Kidney (tissue), 13 donors: ENCODE measurements at regions not wholly inside any gene's neighbourhood (a gene's known extent, or its start where the extent isn't known, plus 50 kb on each side); places are given as distances from the start of the nearest gene placed in this dataset.
"Not testable (repeated sequence)": the region's sequence is repeated elsewhere in the genome, so short reads cannot be mapped to it uniquely, and the experiment has no call there.

ENCODE experiments used
- DNase-seq, 5 donors: peaks; one replicate each; pipeline ENCODE4 v3.0.0-alpha.2; 2013 to 2020
- FAIRE-seq: peaks from 2 replicates; lab custom pipeline; 2012; peaks lifted over from hg19 to GRCh38; lab: Jason Lieb, UNC
- H3K27ac ChIP-seq, 2 donors: one replicate each; pipeline ENCODE4 v1.7.0; 2013; ENCODE audit warnings: low read depth in 2 of 2, low read length in 2 of 2, inconsistent platforms in 1 of 2
- H3K27me3 ChIP-seq: one replicate; pipeline ENCODE4 v1.7.1; 2013; ENCODE audit warnings: low read length, inconsistent platforms; ENCODE audit not compliant: control insufficient read depth, insufficient read depth
- H3K36me3 ChIP-seq, 3 donors: one replicate each; pipeline versions ENCODE4 v1.7.0 to v1.7.1; 2013; ENCODE audit warnings: low read length in 3 of 3, control low read depth in 1 of 3, inconsistent platforms in 1 of 3; ENCODE audit not compliant: insufficient read depth in 3 of 3, control insufficient read depth in 2 of 3
- H3K4me1 ChIP-seq, 3 donors: one replicate each; pipeline versions ENCODE4 v1.7.0 to v1.7.1; 2013; ENCODE audit warnings: low read length in 3 of 3, inconsistent platforms in 1 of 3, low read depth in 1 of 3; ENCODE audit not compliant: control insufficient read depth in 2 of 3, insufficient read depth in 2 of 3
- H3K4me3 ChIP-seq, 3 donors: one replicate each; pipeline versions ENCODE4 v1.7.0 to v1.8.1; 2013; ENCODE audit warnings: low read length in 3 of 3, control low read depth in 1 of 3, inconsistent platforms in 1 of 3
- H3K9ac ChIP-seq, 3 donors: one replicate each; pipeline versions ENCODE4 v1.7.0 to v1.7.1; 2013; ENCODE audit warnings: low read length in 3 of 3, control low read depth in 1 of 3, inconsistent platforms in 1 of 3
- H3K9me3 ChIP-seq, 3 donors: one replicate each; pipeline versions ENCODE4 v1.7.0 to v1.7.1; 2013; ENCODE audit warnings: low read length in 3 of 3, control low read depth in 1 of 3, inconsistent platforms in 1 of 3; ENCODE audit not compliant: control insufficient read depth in 2 of 3, insufficient read depth in 1 of 3
- intact Hi-C: fragments of 100-400 bp; cut with DNase I; formaldehyde crosslinking; loops from one replicate; pipeline ENCODE4 v1.11.1; 2022
- TF ChIP-seq, protein P1 (sequence below): IDR thresholded peaks from 3 replicates; pipeline ENCODE4 v1.5.1; 2012; ENCODE audit warnings: mild to moderate bottlenecking, moderate library complexity, borderline replicate concordance; ENCODE audit not compliant: insufficient read depth; ENCODE audit errors: extremely low read depth
- donor health status: control.
- donor health status: control.
- donor health status: control.
- donor health status: control.
- donor health status: control.
- donor health status: DM: yes; HTN: yes; CAD: no.
- donor health status: Normal renal cell carcinoma (clear cell type).

DNA sequence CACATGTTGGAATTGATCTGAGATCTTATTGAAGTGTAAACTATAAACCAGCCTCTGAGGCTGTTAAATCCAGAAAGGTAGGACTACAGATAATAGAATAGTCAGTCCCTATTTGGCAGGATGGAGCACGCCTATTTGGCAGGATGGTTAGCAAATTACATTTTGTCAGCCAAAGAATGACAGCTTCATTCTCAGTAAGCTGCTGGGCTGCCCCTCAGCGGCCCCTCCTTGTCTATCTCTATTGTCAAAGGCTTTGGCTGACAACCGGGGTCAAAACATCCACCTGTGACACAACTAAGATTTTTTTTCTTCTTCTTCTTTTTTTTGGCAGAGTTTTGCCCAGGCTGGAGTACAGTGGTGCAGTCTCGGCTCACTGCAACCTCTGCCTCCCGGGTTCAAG, 123.4 kb upstream of the ECI2 start:
- DNase-seq = no peak
- H3K36me3 ChIP-seq = no peaks in the 10 kb centered on the region
- no peak overlapping the region for H3K9ac ChIP-seq
- no peak overlapping the region for H3K27ac ChIP-seq
- TF ChIP-seq, protein P1, sequence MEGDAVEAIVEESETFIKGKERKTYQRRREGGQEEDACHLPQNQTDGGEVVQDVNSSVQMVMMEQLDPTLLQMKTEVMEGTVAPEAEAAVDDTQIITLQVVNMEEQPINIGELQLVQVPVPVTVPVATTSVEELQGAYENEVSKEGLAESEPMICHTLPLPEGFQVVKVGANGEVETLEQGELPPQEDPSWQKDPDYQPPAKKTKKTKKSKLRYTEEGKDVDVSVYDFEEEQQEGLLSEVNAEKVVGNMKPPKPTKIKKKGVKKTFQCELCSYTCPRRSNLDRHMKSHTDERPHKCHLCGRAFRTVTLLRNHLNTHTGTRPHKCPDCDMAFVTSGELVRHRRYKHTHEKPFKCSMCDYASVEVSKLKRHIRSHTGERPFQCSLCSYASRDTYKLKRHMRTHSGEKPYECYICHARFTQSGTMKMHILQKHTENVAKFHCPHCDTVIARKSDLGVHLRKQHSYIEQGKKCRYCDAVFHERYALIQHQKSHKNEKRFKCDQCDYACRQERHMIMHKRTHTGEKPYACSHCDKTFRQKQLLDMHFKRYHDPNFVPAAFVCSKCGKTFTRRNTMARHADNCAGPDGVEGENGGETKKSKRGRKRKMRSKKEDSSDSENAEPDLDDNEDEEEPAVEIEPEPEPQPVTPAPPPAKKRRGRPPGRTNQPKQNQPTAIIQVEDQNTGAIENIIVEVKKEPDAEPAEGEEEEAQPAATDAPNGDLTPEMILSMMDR = no peak
- no peaks in the 10 kb centered on the region for H3K9me3 ChIP-seq
- no peaks in the 10 kb centered on the region for H3K27me3 ChIP-seq
- H3K4me3 ChIP-seq = no peak overlapping the region
- intact Hi-C loops = no loop called here
- H3K4me1 ChIP-seq = peaks cover 0 to 3% (median 0%) of the 10 kb centered on the region in 3 donors
- no peak for FAIRE-seq

DNA sequence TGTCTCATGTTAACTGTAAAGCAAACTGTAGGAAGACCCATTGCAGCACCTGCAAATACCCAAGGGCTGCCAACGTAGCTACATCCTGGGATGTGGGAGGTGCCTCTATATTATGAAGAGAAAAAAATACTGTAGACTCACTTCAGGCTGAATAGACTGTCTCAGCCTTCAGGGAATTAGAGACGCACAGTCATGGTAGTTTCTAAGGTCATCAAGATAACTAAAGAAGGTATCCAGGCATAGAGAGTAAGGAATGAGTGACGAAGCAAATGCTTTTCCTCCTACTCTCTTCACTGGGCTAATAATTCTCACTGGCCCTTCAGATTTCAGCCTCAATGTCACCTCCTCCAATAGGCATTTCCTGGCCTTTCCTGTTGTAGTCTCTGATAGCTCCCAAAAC, 121.6 kb upstream of the ECI2 start:
- no peak for FAIRE-seq
- intact Hi-C loops = no loop called here
- no peak for DNase-seq
- Histone ChIP-seq H3K9ac (no peak overlapping the region), H3K4me1 (peaks cover 0 to 3% (median 0%) of the 10 kb centered on the region in 3 donors), H3K36me3 (no peaks in the 10 kb centered on the region), H3K27ac (no peak overlapping the region), H3K27me3 (no peaks in the 10 kb centered on the region), H3K4me3 (no peak overlapping the region), H3K9me3 (no peaks in the 10 kb centered on the region)
- TF ChIP-seq, protein P1 = no peak

DNA sequence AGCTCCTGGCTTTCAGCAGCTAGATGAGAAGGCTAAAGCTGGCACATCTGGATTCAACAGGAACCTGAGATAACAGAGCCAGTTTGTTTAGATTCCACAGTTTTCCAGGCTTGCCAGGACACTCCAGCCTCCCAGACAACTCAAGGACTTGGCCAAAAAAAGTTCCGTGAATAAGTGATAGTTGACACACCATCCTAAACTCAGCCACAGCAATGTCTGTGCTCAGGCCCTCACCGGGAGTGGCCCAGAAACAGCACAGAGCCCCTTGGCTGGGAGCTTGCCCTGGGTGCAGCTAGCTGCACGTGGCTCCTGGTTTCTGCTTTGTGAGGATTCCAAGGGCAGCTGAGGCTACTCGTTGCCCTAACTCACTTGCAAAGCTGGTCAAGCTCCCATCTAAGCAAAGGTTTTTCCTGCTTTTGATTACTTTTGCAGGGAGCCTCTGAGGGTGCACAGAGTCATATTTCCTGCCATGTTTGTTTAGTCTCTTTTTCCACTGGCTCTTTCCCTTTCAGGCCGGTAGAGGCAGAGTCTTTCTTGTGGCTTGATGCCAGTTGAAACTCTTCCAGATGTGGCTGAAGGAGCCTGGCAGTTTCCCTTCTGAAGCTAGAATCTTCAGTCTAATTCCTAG, 118.3 kb upstream of the ECI2 start:
- intact Hi-C loops = no loop called here
- H3K27me3 ChIP-seq = no peaks in the 10 kb centered on the region
- H3K27ac ChIP-seq = no peak overlapping the region
- H3K4me3 ChIP-seq = no peak overlapping the region
- DNase-seq (peak in 3 of 5 donors; percentile 44 to 77 (median 69)), FAIRE-seq (no peak)
- no peaks in the 10 kb centered on the region for H3K36me3 ChIP-seq
- H3K4me1 ChIP-seq = peaks cover 0 to 3% (median 0%) of the 10 kb centered on the region in 3 donors
- no peak overlapping the region for H3K9ac ChIP-seq
- H3K9me3 ChIP-seq = no peaks in the 10 kb centered on the region
- TF ChIP-seq, protein P1 = peak; percentile 16

DNA sequence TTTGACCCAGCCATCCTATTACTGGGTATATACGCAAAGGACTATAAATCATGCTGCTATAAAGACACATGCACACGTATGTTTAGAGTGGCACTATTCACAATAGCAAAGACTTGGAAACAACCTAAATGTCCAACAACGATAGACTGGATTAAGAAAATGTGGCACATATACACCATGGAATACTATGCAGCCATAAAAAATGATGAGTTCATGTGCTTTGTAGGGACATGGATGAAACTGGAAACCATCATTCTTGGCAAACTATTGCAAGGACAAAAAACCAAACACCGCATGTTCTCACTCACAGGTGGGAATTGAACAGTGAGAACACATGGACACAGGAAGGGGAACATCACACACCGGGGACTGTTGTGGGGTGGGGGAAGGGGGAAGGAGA, 117.1 kb upstream of the ECI2 start:
- H3K27me3 ChIP-seq, H3K9me3 ChIP-seq, H3K27ac ChIP-seq, H3K9ac ChIP-seq, intact Hi-C loops, H3K4me3 ChIP-seq, FAIRE-seq, H3K4me1 ChIP-seq, DNase-seq, H3K36me3 ChIP-seq: not testable (repeated sequence)
